ENCODE measurements at regions not wholly inside any gene's neighbourhood (a gene's known extent, or its start where the extent isn't known, plus 50 kb on each side); places are given as distances from the start of the nearest gene placed in this dataset.

- no peaks in the 10 kb centered on the region for H3K36me3 ChIP-seq (ENCODE audit: control insufficient read depth, insufficient read depth, low read length)
- no peak for DNase-seq (ENCODE audit: low read depth)
- H3K27me3 ChIP-seq (ENCODE audit: control insufficient read depth, insufficient read depth, low read length), result no peaks in the 10 kb centered on the region
- TF ChIP-seq CTCF (IDR thresholded peaks at IDR 0.05; ENCODE audit: insufficient read depth, low read length, poor library complexity, severe bottlenecking), result no peak
- H3K4me3 ChIP-seq (ENCODE audit: low read depth, low read length), result no peak overlapping the region
These were observed 310.4 kb downstream of the KCNJ2 start for GRCh38 chr17:70479779-70480178.

GRCh38 chr17:70483624-70484023 lies 314.3 kb downstream of the KCNJ2 start:
- no peak for DNase-seq (ENCODE audit: low read depth)
- H3K4me3 ChIP-seq (ENCODE audit: low read depth, low read length), result no peak overlapping the region
- TF ChIP-seq CTCF (IDR thresholded peaks at IDR 0.05; ENCODE audit: insufficient read depth, low read length, poor library complexity, severe bottlenecking), result no peak

GRCh38 chr17:70484050-70484449 lies 314.7 kb downstream of the KCNJ2 start:
- Histone ChIP-seq H3K4me3 (ENCODE audit: low read depth, low read length) (no peak overlapping the region), H3K36me3 (ENCODE audit: control insufficient read depth, insufficient read depth, low read length) (no peaks in the 10 kb centered on the region), H3K27me3 (ENCODE audit: control insufficient read depth, insufficient read depth, low read length) (no peaks in the 10 kb centered on the region)
- no peak for TF ChIP-seq CTCF (IDR thresholded peaks at IDR 0.05; ENCODE audit: insufficient read depth, low read length, poor library complexity, severe bottlenecking)
- DNase-seq (ENCODE audit: low read depth), result no peak

More at GRCh38 chr17:70483624-70484023, 314.3 kb downstream of the KCNJ2 start:
- Histone ChIP-seq H3K27me3 (ENCODE audit: control insufficient read depth, insufficient read depth, low read length) (no peaks in the 10 kb centered on the region), H3K36me3 (ENCODE audit: control insufficient read depth, insufficient read depth, low read length) (no peaks in the 10 kb centered on the region)

- no peak for TF ChIP-seq CTCF (IDR thresholded peaks at IDR 0.05; ENCODE audit: insufficient read depth, low read length, poor library complexity, severe bottlenecking)
- no peak for DNase-seq (ENCODE audit: low read depth)
- no peak overlapping the region for H3K4me3 ChIP-seq (ENCODE audit: low read depth, low read length)
- no peaks in the 10 kb centered on the region for H3K27me3 ChIP-seq (ENCODE audit: control insufficient read depth, insufficient read depth, low read length)
- H3K36me3 ChIP-seq (ENCODE audit: control insufficient read depth, insufficient read depth, low read length), result no peaks in the 10 kb centered on the region
These were observed 315.2 kb downstream of the KCNJ2 start for GRCh38 chr17:70484496-70484895.

- no peak for DNase-seq (ENCODE audit: low read depth)
- no peak for TF ChIP-seq CTCF (IDR thresholded peaks at IDR 0.05; ENCODE audit: insufficient read depth, low read length, poor library complexity, severe bottlenecking)
- no peaks in the 10 kb centered on the region for H3K27me3 ChIP-seq (ENCODE audit: control insufficient read depth, insufficient read depth, low read length)
- H3K4me3 ChIP-seq (ENCODE audit: low read depth, low read length), result no peak overlapping the region
- H3K36me3 ChIP-seq (ENCODE audit: control insufficient read depth, insufficient read depth, low read length), result no peaks in the 10 kb centered on the region
These were observed 323.0 kb downstream of the KCNJ2 start for GRCh38 chr17:70492368-70492767.

GRCh38 chr17:70493277-70493874 lies 324.0 kb downstream of the KCNJ2 start:
- H3K4me3 ChIP-seq (ENCODE audit: low read depth, low read length), result no peak overlapping the region
- no peaks in the 10 kb centered on the region for H3K27me3 ChIP-seq (ENCODE audit: control insufficient read depth, insufficient read depth, low read length)
- TF ChIP-seq CTCF (IDR thresholded peaks at IDR 0.05; ENCODE audit: insufficient read depth, low read length, poor library complexity, severe bottlenecking), result no peak
- DNase-seq (ENCODE audit: low read depth), result no peak
- no peaks in the 10 kb centered on the region for H3K36me3 ChIP-seq (ENCODE audit: control insufficient read depth, insufficient read depth, low read length)
